HG02981 (cell line): ENCODE measurements at regions not wholly inside any gene's neighbourhood (a gene's known extent, or its start where the extent isn't known, plus 50 kb on each side); places are given as distances from the start of the nearest gene placed in this dataset.

ENCODE experiments used
- ATAC-seq: cut with Tn5 transposase; IDR thresholded peaks from one replicate; pipeline ENCODE4 v1.9.1; 2021; ENCODE audit warnings: mild to moderate bottlenecking, moderate library complexity; ENCODE audit not compliant: unreplicated experiment

DNA sequence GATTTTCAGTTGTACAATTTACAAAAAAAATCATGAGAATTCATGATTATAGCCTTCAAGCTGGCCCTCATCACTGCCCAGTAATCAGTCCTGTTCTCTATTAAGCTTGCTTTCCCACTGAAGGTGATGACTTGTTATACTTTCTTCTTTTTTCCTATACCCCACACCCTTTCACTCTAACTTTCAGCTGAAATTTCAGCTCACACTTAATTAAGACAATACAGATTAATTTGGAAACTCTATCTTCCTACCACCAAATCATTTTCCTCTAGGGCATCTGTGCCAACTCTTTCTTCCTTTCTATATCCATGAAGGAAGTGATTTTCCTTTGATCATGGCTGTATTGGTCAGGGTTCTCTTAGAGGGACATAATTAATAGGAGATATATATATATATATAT lies 449.9 kb downstream of the CD109 start:
- no peak for ATAC-seq

DNA sequence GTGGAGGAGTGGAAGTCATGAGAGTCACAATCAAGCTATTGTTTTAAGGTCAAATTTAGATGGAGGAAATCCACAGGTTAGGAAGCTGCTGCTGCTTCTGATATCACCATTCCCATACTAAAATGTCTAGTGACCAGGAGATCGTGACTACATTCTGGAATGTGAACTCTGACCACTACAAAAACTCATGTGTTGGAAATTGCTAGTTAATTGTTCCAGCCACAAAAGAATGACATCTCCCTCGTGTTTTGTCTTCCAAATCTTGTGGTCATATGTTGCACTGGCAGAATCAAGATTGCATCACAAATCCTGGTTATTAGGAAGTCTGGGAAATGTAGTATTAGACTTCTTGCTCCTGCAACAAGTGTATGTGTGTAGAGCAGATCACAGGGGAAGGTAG lies 441.9 kb downstream of the CD109 start:
- ATAC-seq: no peak

DNA sequence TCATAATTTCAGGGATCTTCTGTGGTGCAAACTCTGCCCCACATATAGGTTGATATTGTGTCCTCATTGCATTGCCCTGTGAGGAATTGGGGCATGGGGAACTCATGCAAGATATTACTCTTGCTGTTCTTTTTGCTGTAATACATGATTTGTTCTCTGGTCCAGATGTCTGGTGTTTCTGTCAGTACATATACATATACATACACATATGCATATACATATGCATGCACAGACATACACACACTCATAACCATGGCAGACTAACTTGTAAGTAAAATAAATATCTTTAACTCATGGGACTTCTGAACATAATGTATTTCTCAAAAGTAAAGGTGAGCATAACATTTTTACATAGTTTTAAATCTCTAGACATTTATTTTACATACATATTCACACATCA lies 438.3 kb downstream of the CD109 start:
- no peak for ATAC-seq

- no peak for ATAC-seq
Observed at GRCh38 chr6:74133073-74133472, 437.1 kb downstream of the CD109 start.

- ATAC-seq: no peak
Observed at GRCh38 chr6:74130641-74131040, 434.6 kb downstream of the CD109 start.

DNA sequence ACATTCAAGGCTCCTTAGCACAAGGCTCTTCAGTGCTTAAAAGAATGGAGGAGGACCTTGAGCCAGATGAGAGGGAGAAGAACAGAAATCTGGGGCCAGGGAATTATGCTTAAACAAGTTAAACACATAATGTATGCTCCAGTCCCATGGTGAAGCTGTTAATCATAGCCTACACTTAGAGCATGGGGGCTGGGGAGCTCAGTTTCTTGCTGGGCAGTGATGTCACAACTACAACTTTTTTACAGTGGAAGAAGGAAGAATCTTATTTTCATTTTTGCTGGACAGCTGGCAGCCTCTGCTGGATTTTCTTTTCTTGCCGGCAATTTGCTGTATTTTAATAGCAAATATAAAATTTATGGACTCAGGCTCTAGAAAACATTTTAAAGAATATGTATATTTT lies 432.5 kb downstream of the CD109 start:
- no peak for ATAC-seq

- no peak for ATAC-seq
Observed at GRCh38 chr6:74117113-74117512, 421.1 kb downstream of the CD109 start.

DNA sequence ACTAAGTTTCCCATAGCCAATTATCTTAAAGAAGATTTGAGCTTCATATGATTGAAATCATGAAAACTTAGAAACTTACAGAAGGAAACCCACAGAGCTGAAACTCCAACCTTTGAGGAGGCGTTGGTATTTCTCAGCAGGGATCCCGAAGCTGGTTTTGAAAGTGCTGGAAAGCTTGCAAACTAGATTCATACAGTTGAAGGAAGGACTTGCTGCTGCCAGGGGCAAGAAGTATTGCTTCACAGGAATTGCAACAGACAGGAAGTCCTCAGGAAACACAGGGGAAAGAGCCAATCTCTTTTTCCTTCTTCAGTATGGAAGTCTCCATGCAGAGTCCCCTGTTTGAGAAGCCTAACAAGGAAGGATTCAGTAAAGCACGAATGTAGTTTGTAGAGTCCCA lies 419.7 kb downstream of the CD109 start:
- no peak for ATAC-seq

DNA sequence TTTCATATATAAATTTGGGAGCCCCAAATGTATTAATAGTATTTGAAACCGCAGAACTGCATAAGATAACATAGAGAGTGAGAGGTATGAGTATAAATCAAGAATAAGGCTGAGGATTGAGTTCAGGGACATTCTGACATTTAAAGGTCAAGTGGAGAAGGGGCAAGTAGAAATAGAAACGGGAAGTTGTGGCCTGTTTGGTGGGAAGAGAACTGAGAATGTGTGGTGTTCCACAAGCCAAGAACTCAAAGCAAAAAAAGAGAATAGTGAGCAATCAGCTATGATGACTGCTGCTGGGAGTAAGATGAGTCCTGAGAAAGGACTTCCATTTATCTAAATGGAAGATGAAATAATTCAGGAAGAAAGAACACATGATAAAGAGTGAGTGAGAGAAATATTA lies 418.4 kb downstream of the CD109 start:
- ATAC-seq: no peak

GRCh38 chr6:74113901-74114300 lies 417.9 kb downstream of the CD109 start:
- ATAC-seq: no peak

GRCh38 chr6:74103417-74103816 lies 407.4 kb downstream of the CD109 start:
- ATAC-seq: no peak

DNA sequence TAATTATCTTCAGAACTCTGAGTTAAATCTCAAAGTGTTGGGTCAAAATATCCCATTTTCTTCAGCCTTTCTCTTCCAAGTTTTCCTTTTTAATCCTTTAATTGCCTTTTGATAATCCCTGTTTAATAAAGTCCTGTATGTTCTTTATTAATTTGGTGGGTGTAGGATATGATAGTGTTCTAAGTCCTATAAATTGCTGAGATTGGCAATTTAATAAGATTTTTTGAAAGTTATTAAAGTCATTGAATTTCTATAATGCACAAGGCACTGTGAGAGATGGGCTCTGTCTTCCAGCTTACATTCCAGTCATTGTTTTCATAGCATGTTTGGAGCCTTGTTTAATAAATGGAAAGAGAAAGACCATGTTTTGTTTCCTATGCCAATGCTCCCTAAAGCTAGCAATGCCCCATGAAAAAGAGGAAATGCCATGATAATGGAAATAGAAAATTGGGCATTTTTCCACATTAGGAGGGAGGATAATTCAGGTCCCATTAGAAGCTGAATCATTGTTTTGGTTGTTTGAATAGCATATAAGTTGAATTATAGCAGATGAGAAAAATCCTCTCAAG lies 404.8 kb downstream of the CD109 start:
- no peak for ATAC-seq

DNA sequence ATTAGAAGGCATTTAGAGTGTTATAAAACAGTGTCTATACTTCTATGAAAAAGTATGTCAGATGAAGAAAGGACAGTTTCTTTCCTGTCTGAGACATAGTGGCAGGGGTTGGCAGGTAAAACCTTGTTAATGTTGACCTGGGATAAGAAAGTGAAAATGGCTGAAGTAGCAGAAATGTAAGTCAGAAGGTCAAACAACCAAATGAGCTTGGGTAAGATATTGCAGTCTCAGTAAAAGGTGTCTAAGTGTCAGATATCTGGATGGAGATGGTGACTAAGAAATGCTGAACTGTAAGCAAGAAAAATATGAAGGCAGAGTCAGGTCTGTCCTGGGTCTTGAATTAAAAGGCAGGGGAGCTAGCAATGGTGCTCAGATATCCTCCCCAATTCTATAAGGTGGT lies 400.3 kb downstream of the CD109 start:
- ATAC-seq: no peak

- ATAC-seq: no peak
Observed at GRCh38 chr6:74093361-74093760, 397.4 kb downstream of the CD109 start.

GRCh38 chr6:74091794-74092157 lies 395.8 kb downstream of the CD109 start:
- ATAC-seq: no peak

- ATAC-seq: peak; percentile 71
Observed at GRCh38 chr6:74091136-74091793, 395.3 kb downstream of the CD109 start.

DNA sequence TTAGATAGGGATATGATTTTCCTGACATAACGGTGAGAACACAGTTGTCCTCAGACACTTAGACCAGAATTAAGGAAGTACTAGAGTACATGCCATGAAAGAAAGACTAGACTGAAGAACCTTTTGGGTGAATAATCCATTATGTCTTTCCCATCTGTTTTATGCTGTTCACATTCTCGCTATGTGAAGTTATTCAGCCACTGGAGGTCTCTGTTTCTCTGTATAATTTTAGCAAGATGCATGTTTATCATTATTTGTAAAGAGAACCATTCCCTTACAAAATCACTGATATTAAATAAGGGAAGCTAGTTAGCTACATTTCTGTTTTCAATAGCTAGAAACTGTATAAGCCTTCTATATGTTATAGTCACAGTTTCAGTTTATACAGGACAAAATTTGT lies 391.9 kb downstream of the CD109 start:
- ATAC-seq: no peak

DNA sequence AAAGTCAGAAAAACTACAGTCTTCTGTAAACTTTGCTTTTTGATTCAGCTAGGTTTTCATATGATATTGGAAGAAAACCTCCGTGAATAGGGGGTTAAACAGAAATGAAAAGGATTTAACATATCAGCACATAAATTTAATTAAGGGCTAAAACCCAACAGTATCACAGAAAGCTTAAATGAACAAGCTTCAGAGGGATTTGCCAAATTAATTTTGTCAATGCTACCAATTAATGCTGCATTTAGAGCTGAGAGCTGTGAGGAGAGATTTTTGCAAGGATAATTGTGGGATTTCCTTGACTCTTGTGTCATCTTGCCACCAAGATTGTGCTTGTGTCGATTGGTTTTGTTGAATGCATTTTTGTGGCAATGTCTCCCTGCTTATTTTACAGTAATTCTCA lies 379.9 kb downstream of the CD109 start:
- no peak for ATAC-seq

DNA sequence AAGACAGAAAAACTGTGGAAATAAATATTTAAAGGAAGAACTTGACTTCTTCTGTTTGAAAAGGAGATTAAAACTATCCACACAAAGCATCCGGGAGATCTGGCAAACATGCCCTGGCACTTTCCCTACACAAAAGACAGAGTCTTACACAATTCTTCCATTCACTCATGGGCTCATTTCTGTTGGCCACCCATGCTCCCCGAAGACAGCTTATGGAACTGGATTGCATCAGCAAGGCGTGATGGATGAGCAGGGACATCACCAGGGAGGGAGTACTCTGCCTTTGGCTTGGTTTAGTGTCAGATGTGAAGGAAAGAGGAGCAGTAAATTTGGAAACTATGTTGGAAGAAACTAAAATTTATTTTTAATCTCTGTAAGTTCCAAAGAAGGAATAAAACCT lies 379.3 kb downstream of the CD109 start:
- no peak for ATAC-seq

DNA sequence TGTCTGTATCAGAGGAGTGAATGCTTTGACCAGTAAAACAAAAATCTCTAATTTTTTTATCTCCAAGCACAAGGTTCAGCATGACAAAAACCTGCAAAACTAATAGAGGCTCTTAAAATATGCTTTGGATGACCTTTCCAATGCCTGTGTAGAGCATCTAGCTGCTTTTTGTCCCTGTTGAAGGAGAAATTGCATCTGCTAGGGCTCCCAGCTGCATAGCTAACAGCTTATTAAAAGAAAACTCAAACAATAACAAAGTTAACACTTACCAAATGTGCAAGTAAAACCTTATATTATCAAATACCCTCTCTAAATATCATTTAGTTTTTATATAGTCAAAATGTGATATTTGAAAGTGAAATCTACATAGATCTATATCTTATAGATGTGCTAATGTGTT lies 378.6 kb downstream of the CD109 start:
- ATAC-seq: no peak

DNA sequence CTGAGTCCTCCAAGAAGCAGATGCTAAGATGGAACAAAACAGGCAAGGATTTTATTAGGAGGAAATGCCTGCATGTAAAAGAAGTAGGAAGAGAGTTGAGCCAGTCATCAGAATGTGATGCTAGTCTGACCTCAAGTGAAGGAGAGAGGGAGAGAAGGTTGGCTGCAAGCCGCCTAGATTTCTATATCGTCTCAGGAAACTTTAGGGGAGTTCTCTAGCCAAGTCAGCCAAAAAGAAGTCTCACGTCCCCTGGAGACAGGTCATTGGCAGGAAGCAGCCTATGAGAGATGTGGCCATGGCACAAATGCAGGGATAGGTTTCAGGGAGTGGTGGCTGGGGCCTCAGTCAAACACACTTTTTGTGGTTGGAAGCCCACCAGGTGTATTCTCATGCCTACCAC lies 378.0 kb downstream of the CD109 start:
- no peak for ATAC-seq

DNA sequence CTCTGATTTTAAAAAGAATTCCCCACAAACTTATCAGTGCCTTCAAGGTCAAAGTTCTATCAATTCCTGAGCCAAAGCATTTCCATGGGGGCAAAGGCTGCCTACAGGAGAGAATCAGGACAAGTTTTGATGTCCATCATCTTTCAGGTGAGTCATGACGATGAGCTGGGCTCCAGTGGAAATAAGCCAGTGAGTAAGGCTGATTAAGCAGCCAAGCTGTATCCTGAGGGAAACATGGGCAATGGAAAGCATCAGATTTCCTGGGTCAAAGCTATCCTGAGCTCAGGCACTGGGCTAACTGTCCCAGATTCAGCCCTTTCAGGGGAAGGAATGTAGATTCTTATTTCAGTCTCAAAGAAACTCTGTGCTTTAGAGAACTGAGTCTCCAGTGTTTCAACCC lies 377.4 kb downstream of the CD109 start:
- no peak for ATAC-seq

DNA sequence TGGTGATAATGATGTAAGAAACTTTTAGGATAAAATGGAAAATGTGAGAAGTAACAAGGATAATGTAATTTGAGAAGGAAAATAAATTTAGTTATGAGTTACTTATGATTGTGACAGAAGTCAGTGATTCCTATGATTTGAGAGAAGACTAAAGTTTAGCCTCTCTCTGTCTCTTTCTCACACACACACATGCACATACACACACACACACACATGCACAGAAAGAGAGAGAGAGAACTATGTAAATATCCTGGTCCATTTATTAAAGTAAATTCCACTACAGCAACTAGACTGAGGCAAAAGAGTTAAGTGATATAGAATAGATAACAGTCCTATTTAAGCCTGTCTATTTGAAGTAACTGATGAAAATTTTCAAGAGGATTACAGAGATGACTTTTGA lies 375.2 kb downstream of the CD109 start:
- no peak for ATAC-seq
